Vagina (tissue), 2 donors: ENCODE measurements at regions not wholly inside any gene's neighbourhood (a gene's known extent, or its start where the extent isn't known, plus 50 kb on each side); places are given as distances from the start of the nearest gene placed in this dataset.
"Not testable (repeated sequence)": the region's sequence is repeated elsewhere in the genome, so short reads cannot be mapped to it uniquely, and the experiment has no call there.

Source experiments
- DNase-seq, 2 donors: peaks; one replicate each; pipeline ENCODE4 v3.0.0-alpha.2; 2017; ENCODE audit errors: extremely low spot score in 2 of 2
- H3K27ac ChIP-seq: fragments of 200-600 bp; sonication (generic); one replicate; pipeline ENCODE4 v1.5.1; 2019
- H3K27me3 ChIP-seq: fragments of 200-600 bp; sonication (generic); one replicate; pipeline ENCODE4 v1.5.1; 2019
- H3K36me3 ChIP-seq, 2 donors: fragments of 200-600 bp; sonication (generic); one replicate each; pipeline ENCODE4 v1.5.1; 2017 to 2019
- H3K4me1 ChIP-seq: fragments of 200-600 bp; sonication (generic); one replicate; pipeline ENCODE4 v1.5.1; 2019
- H3K4me3 ChIP-seq, 2 donors: fragments of 200-600 bp; sonication (generic); 1 replicate in 1 of 2; 2 replicates in 1 of 2; pipeline ENCODE4 v1.5.1; 2016 to 2019
- H3K9me3 ChIP-seq: fragments of 200-600 bp; sonication (generic); one replicate; pipeline ENCODE4 v1.5.1; 2019
- CTCF ChIP-seq, 3 experiments: fragments of 450-650 bp in 2 of 3; fragments of 200-600 bp in 1 of 3; sonication (generic) in 1 of 3; IDR thresholded peaks; one replicate each; pipeline ENCODE4 v1.5.1; 2017 to 2019; ENCODE audit warnings: antibody characterized with exemption in 3 of 3, mild to moderate bottlenecking in 2 of 3, moderate library complexity in 2 of 3
- POLR2A ChIP-seq, 2 donors: fragments of 450-650 bp; IDR thresholded peaks; one replicate each; pipeline ENCODE4 v1.6.1; 2017; ENCODE audit warnings: antibody characterized with exemption in 2 of 2, mild to moderate bottlenecking in 2 of 2, moderate library complexity in 2 of 2
- POLR2AphosphoS5 ChIP-seq, 2 donors: sonication (generic); formaldehyde crosslinking; IDR thresholded peaks; one replicate each; pipeline ENCODE4 v1.9.0; 2017; ENCODE audit warnings: antibody characterized with exemption in 2 of 2, mild to moderate bottlenecking in 2 of 2, low read depth in 1 of 2; ENCODE audit not compliant: insufficient read depth in 1 of 2
- intact Hi-C: fragments of 100-400 bp; cut with DNase I; formaldehyde crosslinking; loops from one replicate; pipeline ENCODE4 v1.15.1; 2023

GRCh38 chr13:26855921-26856320 is 95.3 kb upstream of the GPR12 start:
- Histone ChIP-seq H3K27ac (no peak overlapping the region), H3K27me3 (no peaks in the 10 kb centered on the region), H3K4me3 (no peak overlapping the region), H3K36me3 (no peaks in the 10 kb centered on the region), H3K9me3 (no peaks in the 10 kb centered on the region), H3K4me1 (no peaks in the 10 kb centered on the region)
- no peak for TF ChIP-seq POLR2A (IDR thresholded peaks at IDR 0.05)
- intact Hi-C loops: no loop called here
- no peak for DNase-seq

- no peak for TF ChIP-seq POLR2AphosphoS5 (IDR thresholded peaks at IDR 0.05; ENCODE audit: insufficient read depth in 1 of 2, low read depth in 1 of 2)
- TF ChIP-seq CTCF (IDR thresholded peaks at IDR 0.05): no peak
- TF ChIP-seq POLR2A (IDR thresholded peaks at IDR 0.05): no peak
- no peaks in the 10 kb centered on the region for H3K4me1 ChIP-seq
These were observed 94.5 kb upstream of the GPR12 start for GRCh38 chr13:26855071-26855470.

GRCh38 chr13:26853323-26853722 is 92.7 kb upstream of the GPR12 start:
- H3K36me3 ChIP-seq: no peaks in the 10 kb centered on the region
- DNase-seq: no peak
- intact Hi-C loops: no loop called here
- H3K9me3 ChIP-seq: no peaks in the 10 kb centered on the region
- no peaks in the 10 kb centered on the region for H3K27me3 ChIP-seq
- TF ChIP-seq POLR2A (IDR thresholded peaks at IDR 0.05) (no peak), CTCF (IDR thresholded peaks at IDR 0.05) (no peak), POLR2AphosphoS5 (IDR thresholded peaks at IDR 0.05; ENCODE audit: insufficient read depth in 1 of 2, low read depth in 1 of 2) (no peak)
- H3K4me3 ChIP-seq: no peak overlapping the region
- no peaks in the 10 kb centered on the region for H3K4me1 ChIP-seq
- H3K27ac ChIP-seq: no peak overlapping the region

More at GRCh38 chr13:26855071-26855470, 94.5 kb upstream of the GPR12 start:
- intact Hi-C loops: no loop called here
- no peak for DNase-seq
- Histone ChIP-seq H3K27me3 (no peaks in the 10 kb centered on the region), H3K27ac (no peak overlapping the region), H3K9me3 (no peaks in the 10 kb centered on the region), H3K4me3 (no peak overlapping the region), H3K36me3 (no peaks in the 10 kb centered on the region)

- Histone ChIP-seq H3K27ac (no peak overlapping the region), H3K27me3 (no peaks in the 10 kb centered on the region), H3K36me3 (no peaks in the 10 kb centered on the region), H3K9me3 (no peaks in the 10 kb centered on the region), H3K4me1 (no peaks in the 10 kb centered on the region), H3K4me3 (no peak overlapping the region)
- DNase-seq: no peak
- TF ChIP-seq POLR2A (IDR thresholded peaks at IDR 0.05): no peak
- intact Hi-C loops: no loop called here
These were observed 86.7 kb upstream of the GPR12 start for GRCh38 chr13:26847281-26847680.

- H3K36me3 ChIP-seq, H3K27me3 ChIP-seq, H3K9me3 ChIP-seq, H3K4me3 ChIP-seq, H3K27ac ChIP-seq, H3K4me1 ChIP-seq, intact Hi-C loops, DNase-seq: not testable (repeated sequence)
These were observed 84.5 kb upstream of the GPR12 start for GRCh38 chr13:26845063-26845462.

- Histone ChIP-seq H3K4me3 (no peak overlapping the region), H3K4me1 (no peaks in the 10 kb centered on the region), H3K27me3 (no peaks in the 10 kb centered on the region), H3K27ac (no peak overlapping the region), H3K36me3 (no peaks in the 10 kb centered on the region), H3K9me3 (no peaks in the 10 kb centered on the region)
- no peak for DNase-seq
- intact Hi-C loops: no loop called here
- TF ChIP-seq CTCF (IDR thresholded peaks at IDR 0.05) (no peak), POLR2AphosphoS5 (IDR thresholded peaks at IDR 0.05; ENCODE audit: insufficient read depth in 1 of 2, low read depth in 1 of 2) (no peak), POLR2A (IDR thresholded peaks at IDR 0.05) (no peak)
These were observed 79.1 kb upstream of the GPR12 start for GRCh38 chr13:26839682-26840081.

GRCh38 chr13:26838821-26839220 is 78.2 kb upstream of the GPR12 start:
- no peaks in the 10 kb centered on the region for H3K9me3 ChIP-seq
- no peak for TF ChIP-seq POLR2AphosphoS5 (IDR thresholded peaks at IDR 0.05; ENCODE audit: insufficient read depth in 1 of 2, low read depth in 1 of 2)
- no peak overlapping the region for H3K27ac ChIP-seq
- no peak for DNase-seq
- H3K36me3 ChIP-seq: no peaks in the 10 kb centered on the region
- no peak overlapping the region for H3K4me3 ChIP-seq
- intact Hi-C loops: no loop called here
- no peaks in the 10 kb centered on the region for H3K4me1 ChIP-seq
- H3K27me3 ChIP-seq: no peaks in the 10 kb centered on the region
